ENCODE measurements at regions not wholly inside any gene's neighbourhood (a gene's known extent, or its start where the extent isn't known, plus 50 kb on each side); places are given as distances from the start of the nearest gene placed in this dataset.

DNA sequence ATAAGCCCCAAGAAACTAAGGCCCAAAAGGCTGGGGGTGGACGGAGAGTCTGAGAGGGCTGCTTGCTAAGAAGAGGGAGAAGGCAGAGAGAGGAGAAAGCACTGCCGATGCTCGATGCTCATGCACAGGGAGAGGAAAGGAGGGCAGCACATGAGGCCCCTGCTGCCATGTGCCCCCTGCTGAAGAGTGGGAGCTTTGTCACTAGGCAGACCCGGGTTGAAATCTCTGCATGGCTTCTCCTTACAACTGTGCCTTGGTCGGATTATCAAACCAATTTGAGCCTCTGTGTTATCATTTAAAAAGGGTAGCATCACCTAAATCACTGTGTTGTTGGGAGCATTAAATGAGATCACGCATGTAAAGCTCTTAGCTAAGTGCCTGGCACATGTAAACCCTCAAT is 330.5 kb downstream of the NXPE2 start:
- no peak for DNase-seq (ENCODE audit: low read depth, low spot score)

DNA sequence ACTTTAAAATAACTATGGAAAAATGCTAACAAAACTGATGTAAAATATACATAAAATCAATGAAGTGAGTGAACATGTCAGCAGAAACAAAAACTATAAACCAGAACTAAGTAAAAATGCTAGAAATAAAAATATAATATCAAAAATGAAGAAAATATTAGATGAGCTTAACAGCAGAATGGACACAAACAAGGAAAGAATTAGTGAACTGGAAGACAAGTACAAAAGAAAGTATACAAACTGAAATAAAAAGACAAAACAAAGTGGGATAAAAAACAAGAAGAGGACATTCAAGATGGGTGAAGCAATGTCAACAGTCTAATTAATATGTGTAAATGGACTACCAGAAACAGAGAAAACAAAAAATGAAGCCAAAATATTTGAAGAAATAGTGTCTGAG is 339.2 kb downstream of the NXPE2 start:
- DNase-seq (ENCODE audit: low read depth, low spot score) = no peak

DNA sequence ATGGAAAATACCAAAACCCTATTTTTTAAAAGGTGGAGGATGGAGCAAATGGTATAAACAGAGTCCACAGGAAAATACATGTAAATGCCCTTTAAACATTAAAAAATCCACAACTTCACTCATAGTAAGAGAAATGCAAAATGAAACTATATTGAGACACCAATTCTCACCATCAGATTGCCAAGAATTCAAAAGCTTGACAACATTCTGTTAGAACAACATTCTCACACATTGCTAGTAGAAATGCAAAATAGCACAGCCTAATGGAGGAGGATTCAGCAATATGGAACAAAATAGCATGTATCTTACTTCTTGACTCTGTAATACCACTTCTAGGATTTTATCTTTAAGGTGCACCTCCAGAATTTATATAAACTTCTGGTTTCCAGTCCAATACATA is 351.8 kb downstream of the NXPE2 start:
- no peak for DNase-seq (ENCODE audit: low read depth, low spot score)

DNA sequence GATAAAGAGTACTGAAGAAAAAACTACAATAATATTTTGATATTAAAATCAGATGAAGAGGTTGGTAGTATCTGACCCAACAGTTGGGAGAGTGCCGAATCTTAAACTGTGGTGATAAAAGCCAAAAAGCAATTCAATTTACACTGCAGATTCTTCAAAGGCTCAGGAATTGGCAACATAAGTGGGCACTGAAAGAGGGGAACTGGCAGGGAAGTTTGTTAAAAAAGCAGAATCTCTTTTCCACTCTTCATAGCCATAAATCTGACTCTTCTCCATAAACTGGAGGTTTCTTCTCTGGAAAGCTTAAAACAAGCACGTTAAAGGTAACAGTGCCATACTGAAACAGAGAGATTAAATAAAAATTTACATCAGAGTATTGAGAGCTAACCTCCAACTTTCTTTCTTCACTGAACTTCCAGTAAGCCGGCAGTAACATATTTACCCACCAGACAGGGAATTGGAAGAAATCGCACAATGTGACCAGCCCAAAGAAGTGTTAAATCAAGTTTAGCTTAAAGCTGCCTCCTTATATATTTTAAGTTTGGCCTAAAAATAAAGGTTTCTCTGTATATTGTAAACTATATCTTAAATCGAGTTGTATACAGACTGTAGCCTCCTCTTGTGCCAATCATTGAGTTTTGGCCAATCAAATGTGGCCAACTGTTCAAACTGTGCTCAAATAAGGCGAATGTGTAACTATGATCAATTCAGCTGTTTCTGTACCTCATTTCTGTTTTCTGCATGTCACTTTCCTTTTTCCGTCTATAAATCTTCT is 358.3 kb downstream of the NXPE2 start:
- no peak for DNase-seq (ENCODE audit: low read depth, low spot score)

DNA sequence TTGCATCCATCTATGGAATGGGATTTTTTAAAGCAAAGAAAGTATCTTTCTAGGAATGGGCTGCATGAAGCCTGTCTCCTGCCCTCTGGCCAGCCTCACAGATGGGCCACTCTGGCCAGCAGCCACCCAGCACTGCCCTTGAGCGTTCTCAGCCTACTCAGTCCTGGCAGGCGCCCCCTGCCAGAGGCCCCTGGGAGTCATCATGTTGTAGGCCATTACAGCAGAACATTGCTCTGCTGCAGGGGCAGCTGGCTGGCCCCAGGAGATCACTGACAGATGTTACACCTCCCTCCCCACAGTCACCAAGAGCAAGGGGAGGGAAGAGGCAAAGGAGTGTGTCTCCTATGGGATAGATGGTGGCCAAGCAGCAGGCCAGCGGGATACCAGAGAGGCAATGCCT is 363.7 kb downstream of the NXPE2 start:
- no peak for DNase-seq (ENCODE audit: low read depth, low spot score)

DNA sequence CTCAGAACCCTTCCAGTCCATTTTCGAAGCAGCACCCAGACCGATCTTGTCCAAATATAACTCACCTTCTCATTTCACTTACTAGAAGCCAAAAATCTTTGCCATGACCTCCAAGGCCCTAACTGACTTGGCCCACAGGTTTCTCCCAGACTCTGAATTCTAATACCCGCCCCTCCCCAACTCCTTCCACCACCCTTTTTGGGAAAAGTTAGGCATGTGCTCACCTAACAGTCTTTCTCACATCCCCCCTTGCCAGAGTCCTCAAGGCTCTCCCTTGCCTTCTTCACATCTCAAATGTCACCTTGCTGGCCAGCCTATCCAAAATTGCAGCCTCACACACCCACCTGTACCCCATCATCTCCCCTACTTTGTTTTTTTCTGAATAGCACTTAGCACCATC is 369.3 kb downstream of the NXPE2 start:
- no peak for DNase-seq (ENCODE audit: low read depth, low spot score)

DNA sequence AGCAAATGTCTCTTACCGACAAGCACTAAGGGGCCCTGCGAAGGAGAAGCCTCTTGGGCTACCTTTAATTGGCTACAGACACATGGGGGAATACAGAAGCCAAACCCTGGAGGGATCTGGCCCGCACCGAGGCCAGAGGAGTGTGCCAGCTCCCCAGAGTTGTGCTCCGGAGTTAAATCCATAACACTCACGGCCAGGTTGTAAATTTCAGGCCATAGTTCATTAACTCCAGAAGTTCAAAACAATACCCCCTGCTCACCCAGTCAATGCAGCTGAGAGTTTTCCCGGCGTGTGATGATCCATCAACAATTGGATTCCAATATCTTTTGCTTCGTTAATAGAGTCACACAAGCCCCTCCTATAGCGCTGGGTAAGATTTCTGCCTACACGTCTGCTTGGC is 371.5 kb downstream of the NXPE2 start:
- no peak for DNase-seq (ENCODE audit: low read depth, low spot score)

DNA sequence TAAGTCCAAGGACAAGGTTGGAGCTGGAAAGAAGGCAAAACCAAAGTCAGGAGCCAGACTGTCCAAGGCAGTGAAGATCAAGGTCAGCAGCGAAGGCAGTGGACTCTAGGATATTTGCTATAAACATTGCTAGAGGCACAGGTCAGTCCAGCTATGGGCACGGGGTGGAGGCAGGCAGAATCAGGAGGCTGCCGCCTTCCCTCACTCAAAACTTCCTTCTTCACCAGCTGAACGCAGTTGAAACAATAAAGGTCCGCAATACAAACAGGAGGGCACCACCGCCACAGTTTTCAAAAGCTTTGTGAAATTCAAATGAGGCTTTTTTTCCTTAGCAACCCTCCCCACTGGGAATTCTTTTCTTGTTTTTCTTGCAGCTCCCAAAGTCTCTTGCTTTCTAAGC is 372.4 kb downstream of the NXPE2 start:
- DNase-seq (ENCODE audit: low read depth, low spot score) = no peak

DNA sequence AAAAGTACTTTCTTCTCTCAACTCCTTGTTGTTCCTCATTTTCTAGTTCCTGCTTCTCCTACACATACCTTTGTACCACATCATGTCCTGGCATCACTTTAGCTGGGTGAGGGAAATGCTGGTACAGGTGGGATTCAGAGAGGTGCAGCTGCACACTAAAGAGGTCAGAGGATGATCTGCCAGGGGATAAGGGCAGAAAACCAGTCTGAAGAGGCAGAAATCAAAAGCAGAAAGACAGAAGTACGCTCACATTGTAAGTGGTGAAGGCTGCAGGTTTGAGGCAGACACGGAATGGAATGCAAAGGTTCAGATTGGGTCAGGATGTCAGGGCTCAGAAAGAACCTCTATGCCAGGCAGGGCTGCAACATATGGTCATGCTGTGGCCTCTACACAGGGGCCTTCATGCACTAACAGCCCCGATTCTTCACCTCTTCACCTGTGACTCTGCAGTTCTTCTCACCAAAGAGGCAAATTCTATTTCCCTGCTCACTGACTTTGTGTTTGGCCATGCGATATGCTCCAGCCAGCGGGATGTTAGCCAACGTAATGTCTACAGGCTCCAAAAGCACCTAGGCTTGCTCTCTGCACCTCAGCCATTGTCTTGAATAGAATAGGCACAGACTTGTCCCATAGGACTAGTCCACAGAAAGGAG is 373.7 kb downstream of the NXPE2 start:
- DNase-seq (ENCODE audit: low read depth, low spot score) = no peak

DNA sequence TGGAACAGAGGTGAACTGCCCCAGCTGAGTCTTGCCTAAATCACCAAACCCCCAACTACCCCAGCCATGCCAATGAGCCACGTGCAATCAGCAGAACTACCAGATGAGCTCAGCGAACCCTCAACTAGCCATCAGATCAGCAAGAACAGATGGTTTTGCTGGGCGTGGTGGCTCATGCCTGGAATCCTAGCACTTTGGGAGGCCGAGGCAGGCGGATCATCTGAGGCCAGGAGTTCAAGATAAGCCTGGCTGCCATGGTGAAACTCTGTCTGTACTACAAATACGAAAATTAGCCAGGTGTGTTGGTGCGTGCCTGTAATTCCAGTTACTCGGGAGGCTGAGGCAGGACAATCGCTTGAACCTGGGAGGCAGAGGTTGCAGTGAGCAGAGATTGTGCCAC is 374.3 kb downstream of the NXPE2 start:
- no peak for DNase-seq (ENCODE audit: low read depth, low spot score)

DNA sequence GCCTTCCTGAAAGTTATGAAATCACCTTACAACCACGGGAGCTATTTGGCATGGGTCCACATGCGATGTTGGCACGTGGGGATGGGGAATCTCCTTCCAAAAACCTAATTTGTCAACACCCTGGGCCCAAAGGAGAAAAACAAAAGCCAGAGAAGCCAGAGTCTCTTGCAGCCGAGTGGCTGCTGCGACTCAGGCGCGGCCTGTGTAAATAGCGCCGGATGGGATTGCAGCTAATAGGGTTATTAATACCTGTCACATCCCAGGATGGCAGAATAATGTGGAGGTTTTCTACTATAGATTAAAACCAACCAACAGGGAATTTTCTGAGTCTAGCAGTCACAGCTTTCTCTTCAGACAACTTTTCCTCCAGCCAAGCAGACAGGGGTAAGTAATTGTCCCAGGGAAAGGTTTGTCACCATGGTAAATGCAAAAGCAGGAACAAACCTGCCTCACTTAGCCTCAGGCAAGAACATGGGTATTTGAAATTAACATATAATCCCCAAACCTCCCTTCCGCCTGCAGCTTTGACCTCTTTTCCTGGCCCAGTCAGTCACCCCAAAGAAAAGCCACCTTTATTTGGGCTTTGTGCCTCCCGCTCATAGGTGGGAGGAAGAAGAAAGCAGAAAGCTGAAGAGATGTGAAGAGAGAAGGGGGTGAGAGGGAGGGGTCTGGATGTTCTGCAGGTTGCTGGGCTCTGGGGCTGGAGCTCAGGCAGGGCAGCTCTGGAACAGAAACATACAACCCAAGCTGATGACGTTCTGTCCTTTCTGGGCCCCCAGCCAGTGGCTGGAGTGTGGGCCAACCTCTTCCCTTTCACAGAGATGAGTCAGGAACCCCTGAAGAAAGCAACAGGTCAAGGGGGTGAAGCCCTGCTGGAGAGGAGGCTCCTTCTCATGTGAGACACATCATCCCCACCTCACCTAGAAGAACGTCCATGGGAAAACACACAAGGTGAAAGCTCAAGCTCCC is 376.5 kb downstream of the NXPE2 start:
- DNase-seq (ENCODE audit: low read depth, low spot score) = peak; percentile 76

DNA sequence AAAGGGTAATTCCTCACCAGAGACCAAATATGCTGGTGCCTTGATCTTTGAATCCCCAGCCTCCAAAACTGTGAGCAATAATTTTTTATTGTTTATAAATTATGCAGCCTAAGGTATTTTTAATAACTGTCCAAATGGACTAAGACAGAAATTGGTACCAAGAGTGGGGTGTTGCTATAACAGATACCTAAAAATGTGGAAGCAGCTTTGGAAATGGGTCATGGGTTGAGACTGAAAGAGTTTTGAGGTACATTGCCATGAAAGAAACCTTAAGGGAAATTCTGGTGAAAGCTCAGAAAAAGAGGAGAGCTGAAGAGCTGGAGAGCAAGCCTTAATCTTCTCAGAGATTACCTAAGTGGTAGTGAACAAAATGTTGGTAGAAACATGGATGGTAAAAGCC is 378.2 kb downstream of the NXPE2 start:
- DNase-seq (ENCODE audit: low read depth, low spot score) = no peak

DNA sequence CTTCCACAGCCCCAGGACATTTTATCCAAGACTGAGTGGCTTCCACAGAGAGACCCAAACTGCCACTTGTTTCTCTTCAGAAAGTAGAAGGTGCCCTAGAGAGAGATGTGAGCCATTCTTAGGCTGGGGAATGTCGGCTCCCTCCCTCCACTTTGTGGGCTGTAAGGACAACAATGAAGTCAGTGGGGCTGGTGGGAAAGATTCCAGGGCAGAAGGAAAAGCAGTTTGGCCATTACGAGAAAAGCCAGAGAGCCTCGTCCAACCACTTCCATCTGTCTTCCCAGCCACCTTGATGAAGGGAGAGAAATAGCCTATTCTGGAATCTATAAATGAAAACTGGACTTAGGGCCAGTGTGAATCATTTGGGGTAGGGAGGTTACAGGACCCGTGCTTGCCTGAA is 382.5 kb downstream of the NXPE2 start:
- DNase-seq (ENCODE audit: low read depth, low spot score) = peak; percentile 76

DNA sequence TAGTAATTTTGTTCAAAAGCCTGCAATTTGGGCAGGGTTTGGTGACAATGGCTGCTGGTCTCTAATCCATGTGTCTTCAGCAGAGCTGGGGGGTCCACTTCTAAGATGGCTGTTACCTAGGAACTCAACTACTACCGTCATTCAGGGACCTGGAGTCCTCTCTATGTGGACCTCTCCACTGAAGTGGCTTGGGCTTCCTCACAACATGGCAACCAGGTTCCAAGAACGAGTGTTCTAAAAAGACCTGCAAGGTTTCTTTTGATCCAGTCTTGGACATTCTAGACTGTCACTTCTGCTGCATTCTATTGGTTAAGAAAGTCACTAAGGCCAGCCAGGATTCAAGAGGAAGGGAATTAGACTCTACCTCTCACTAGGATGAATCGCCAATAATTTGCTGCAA is 387.0 kb downstream of the NXPE2 start:
- DNase-seq (ENCODE audit: low read depth, low spot score) = no peak

DNA sequence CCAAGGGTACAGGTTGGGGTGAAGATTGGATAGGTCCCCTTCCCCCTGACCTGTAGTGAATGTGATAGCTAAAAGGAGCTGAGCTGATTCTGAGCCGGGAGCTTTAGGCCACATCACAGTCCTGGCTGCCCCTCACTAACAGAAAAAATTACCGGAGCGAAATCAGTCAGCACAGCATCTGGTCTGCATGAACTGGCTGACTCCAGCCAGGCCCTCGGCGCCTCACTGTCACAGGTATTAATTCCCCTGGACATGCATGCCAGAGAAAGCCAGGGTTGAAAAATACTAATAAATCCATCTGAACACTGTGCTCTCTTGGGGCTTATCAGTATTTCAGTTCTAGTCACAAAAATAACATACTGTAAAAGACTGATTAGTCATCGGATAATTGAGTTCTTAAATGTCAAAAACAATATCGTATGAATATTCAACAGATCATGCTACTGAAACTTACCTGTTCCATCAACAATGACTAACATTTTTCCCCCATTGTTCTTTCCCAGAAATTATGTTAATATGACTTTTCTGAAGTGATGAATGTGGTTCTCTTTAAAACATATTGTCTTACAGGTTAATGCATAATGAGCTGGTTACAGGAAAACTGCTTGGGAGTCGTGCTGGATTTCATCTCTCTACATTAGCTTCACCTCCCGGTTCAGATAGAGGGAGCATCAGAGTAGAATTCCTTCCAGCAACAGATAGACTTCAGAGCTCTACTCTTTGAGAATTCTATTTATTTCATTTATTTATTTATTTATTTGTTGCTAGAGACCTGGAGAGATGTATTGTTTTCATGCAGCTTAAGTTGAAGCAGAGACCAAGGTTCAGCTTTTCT is 387.7 kb downstream of the NXPE2 start:
- peak; percentile 26 for DNase-seq (ENCODE audit: low read depth, low spot score)

DNA sequence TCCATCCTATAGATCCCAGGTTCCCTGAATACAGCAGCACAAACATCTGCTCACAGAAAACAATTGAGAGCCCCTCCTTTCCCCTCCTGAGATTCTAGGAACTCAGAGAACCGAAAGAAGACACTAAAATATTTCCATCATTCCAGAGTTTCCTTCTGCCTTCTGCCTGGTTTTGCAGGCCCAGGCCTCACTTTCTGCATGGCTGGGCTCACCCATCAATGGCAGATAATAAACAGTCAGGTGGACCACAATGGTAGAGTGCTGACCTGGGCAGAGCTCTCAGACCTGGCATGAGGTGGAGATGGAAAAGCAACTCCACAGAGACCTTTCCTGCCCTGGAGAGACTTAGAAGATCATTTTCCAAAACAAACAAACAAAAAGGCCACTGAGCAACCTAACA is 389.1 kb downstream of the NXPE2 start:
- DNase-seq (ENCODE audit: low read depth, low spot score) = no peak

DNA sequence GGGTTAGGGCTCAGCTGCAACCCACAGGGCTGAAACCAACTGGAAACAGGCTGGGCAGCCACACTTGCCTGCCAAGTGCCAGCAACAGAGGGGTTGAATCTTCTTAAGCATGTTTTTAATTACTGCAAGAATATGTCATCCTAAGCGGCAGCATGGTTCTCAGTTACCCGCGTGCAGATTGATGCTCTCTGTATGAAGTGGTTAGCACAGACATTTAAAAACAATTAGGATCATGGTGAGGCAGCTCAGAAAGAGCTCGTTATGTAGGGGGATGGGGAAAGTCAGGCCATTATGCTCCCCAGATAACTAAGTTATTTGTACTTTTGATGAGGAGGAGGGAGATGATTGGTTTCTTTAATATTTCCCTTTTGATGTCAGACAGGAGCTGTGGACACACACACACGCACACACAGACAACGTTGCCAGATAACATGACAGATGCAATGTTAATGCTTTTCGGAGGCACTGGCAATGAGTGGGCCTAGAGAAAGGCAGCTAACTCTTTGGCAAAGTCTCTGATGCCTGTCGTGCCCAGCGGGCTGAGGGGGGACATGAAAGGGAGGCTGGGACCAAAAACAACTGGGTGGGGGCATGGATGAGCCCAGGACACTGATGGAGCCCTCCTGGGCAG is 389.7 kb downstream of the NXPE2 start:
- peak; percentile 23 for DNase-seq (ENCODE audit: low read depth, low spot score)

DNA sequence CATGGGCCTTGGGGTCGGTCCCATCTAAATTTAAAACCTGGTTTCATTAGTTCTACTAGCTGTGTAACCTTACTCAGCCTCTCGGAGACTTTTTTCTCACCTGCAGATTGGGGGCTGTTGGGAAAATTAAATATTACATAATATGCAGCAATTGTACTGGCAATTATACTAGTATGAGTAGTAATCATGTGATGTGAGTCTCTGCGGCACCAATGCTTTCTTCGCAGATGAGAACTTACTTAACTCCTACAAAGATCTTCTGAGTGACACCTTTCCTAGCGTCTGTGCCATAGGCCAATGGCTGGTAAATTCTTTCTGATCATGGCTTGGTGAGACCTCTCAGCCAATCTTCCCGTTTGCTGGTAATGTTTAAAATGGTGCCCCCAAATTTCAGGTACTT is 391.3 kb downstream of the NXPE2 start:
- no peak for DNase-seq (ENCODE audit: low read depth, low spot score)

DNA sequence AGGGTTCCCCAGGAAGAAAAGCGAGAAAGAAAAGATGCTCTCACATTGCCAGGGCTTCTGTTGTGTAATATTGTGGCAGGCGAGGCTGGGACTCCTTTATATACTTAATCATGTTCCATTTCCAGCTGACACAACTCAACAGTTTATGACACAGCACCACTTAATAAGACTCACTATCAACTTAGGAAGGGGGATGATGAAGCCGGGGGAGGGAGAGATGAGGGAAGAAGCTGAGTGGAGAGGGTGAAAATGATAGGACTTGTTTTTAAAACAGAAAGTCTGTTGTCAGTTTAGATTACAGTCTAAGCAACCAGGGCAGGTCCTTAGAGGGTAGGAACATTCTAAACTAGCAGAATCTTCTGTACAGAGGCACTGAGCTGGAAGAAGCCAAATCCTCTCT is 397.0 kb downstream of the NXPE2 start:
- DNase-seq (ENCODE audit: low read depth, low spot score) = no peak

DNA sequence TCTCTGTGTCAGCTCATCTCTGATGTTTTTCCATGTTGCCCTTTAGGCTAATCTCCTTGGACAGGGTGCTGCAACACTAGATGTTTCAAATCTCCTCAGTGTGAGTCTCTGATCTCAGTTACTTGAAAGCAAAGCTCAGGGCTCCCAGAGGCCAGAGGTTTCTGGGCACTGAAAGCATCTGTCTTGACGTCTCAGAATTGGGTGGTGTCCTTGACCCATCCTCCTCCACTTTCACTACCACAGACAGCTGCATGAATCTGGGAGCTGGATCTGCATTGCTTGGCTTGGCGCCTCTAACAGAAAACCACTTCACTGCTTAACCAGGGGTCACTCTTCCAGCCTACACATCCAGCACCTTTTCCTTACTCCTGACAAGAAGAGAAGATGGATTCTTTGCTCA is 399.4 kb downstream of the NXPE2 start:
- DNase-seq (ENCODE audit: low read depth, low spot score) = no peak
